ENCODE measurements at regions not wholly inside any gene's neighbourhood (a gene's known extent, or its start where the extent isn't known, plus 50 kb on each side); places are given as distances from the start of the nearest gene placed in this dataset.

DNA sequence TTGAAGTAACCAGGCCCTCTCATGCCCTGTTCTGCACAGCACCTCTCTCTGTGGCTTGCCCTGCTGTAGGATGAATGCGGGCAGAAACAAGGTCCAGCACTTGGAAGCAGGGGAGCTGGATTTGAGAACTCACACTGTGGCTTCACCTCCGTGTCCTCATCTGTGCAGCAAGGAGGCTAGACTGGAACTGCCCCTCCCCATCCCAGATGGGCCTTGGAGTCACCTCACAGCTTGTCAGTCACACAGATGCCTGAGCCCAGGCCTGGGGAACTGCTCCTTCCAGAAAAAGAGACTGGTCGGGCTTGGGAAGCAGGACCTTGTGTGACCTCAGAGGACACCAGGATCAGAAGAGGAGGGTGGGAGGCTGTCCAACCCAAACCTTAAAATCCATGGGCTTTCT, 180.8 kb downstream of the CCT6B start:
- Histone ChIP-seq H3K4me1 (ENCODE audit: insufficient read depth, low read length, poor library complexity, severe bottlenecking) (no peaks in the 10 kb centered on the region), H3K9me3 (ENCODE audit: low read depth, low read length, poor library complexity, severe bottlenecking) (no peaks in the 10 kb centered on the region), H3K4me3 (ENCODE audit: low read depth, low read length, poor library complexity, severe bottlenecking) (no peak overlapping the region), H3K27me3 (replicated peaks; ENCODE audit: insufficient read depth, low read depth, low read length, poor library complexity) (no peaks in the 10 kb centered on the region), H3K27ac (ENCODE audit: low read depth, low read length, poor library complexity, severe bottlenecking) (no peak overlapping the region), H3K36me3 (ENCODE audit: insufficient read depth, low read length, poor library complexity, severe bottlenecking) (no peaks in the 10 kb centered on the region)
- intact Hi-C loops (cut with micrococcal nuclease; ENCODE audit: unreplicated experiment), result no loop called here
- no TSS peak for BruUV-seq (replicated peaks)
- DNase-seq (ENCODE audit: low spot score), result no peak
- TF ChIP-seq EZH2 (IDR thresholded peaks at IDR 0.05; ENCODE audit: borderline replicate concordance, low read depth, low read length, poor library complexity, severe bottlenecking), result no peak
- TF ChIP-seq, protein P1, sequence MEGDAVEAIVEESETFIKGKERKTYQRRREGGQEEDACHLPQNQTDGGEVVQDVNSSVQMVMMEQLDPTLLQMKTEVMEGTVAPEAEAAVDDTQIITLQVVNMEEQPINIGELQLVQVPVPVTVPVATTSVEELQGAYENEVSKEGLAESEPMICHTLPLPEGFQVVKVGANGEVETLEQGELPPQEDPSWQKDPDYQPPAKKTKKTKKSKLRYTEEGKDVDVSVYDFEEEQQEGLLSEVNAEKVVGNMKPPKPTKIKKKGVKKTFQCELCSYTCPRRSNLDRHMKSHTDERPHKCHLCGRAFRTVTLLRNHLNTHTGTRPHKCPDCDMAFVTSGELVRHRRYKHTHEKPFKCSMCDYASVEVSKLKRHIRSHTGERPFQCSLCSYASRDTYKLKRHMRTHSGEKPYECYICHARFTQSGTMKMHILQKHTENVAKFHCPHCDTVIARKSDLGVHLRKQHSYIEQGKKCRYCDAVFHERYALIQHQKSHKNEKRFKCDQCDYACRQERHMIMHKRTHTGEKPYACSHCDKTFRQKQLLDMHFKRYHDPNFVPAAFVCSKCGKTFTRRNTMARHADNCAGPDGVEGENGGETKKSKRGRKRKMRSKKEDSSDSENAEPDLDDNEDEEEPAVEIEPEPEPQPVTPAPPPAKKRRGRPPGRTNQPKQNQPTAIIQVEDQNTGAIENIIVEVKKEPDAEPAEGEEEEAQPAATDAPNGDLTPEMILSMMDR (conservative IDR thresholded peaks at IDR 0.05; ENCODE audit: low read depth, low read length), result no peak
- CTCF ChIA-PET, result no interaction called here
- POLR2A ChIA-PET (ENCODE audit: low non-redundant PET), result no interaction called here

DNA sequence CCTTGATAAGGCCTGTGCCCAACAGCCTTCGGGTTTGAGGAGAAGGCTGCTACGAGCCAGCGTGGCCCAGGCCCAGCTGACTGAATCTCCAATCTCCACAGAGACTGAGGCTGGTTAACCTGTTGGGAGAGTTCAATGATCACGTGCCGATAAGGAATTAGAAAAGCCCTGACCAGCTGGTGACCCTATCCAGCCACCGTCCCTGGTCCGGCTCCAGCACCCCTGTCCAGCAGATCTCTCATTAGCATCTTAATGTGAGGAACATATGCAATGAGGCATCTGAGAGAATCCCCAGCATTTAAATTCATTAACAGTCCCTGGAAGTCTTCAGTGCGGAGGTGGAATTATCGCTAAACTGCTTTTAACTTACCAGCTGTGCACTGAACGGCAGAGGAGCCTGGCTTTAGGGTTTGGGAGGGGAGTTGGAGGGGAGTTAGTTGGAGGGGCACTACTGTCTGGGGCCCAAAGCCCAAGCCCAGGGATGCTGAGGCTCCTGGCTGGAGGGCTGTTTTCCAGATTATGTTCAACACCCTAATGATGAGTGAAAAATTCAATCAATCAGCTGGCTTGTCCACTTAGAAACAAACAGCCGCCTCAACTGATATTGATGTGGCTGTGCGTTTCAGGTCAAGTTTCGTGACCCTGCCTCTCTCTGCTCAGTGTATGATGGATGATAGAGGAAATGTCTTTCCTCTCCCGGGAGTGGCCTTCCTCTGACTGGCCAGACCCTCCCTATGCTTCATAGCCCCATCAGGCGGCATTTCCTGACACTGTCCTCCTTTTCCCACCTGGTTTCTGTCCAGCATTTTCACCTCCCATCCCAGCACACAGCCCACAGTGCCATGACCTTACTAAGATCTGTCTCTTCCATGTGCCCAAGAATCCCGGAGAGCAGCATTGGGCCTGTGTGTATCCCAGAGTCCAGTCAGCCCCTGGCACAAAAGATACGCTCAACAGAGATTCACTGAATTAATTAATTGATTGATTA, 184.5 kb downstream of the CCT6B start:
- no peak for DNase-seq (ENCODE audit: low spot score)
- POLR2A ChIA-PET (ENCODE audit: low non-redundant PET), result no interaction called here
- H3K27ac ChIP-seq (ENCODE audit: low read depth, low read length, poor library complexity, severe bottlenecking), result no peak overlapping the region
- no peaks in the 10 kb centered on the region for H3K9me3 ChIP-seq (ENCODE audit: low read depth, low read length, poor library complexity, severe bottlenecking)
- CTCF ChIA-PET, result no interaction called here
- intact Hi-C loops (cut with micrococcal nuclease; ENCODE audit: unreplicated experiment), result no loop called here
- no peaks in the 10 kb centered on the region for H3K4me1 ChIP-seq (ENCODE audit: insufficient read depth, low read length, poor library complexity, severe bottlenecking)
- no peak for TF ChIP-seq EZH2 (IDR thresholded peaks at IDR 0.05; ENCODE audit: borderline replicate concordance, low read depth, low read length, poor library complexity, severe bottlenecking)
- TF ChIP-seq, protein P1 (conservative IDR thresholded peaks at IDR 0.05; ENCODE audit: low read depth, low read length), result no peak
- BruUV-seq (replicated peaks), result no TSS peak
- H3K36me3 ChIP-seq (ENCODE audit: insufficient read depth, low read length, poor library complexity, severe bottlenecking), result no peaks in the 10 kb centered on the region
- no peak overlapping the region for H3K4me3 ChIP-seq (ENCODE audit: low read depth, low read length, poor library complexity, severe bottlenecking)
- peaks cover 3% of the 10 kb centered on the region for H3K27me3 ChIP-seq (replicated peaks; ENCODE audit: insufficient read depth, low read depth, low read length, poor library complexity)

DNA sequence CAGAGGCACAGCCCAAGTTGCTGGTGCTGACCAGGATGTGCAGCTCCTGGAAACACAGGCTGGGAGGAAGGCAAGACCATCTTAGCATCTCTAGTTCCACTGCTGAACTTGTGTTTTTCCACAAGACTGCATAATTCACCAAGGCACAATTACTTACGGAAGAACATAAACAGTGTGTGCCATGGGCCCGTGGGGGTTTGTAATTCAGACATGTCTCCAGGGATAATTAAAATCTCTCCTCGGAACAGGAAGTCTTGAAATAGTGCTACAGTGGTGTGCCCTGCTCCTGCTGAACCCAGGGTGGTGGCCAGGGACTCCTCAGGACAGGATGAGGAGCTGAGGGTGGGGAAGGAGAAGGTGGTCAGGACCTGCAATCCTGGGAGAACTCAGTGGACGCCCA, 188.2 kb downstream of the CCT6B start:
- H3K27me3 ChIP-seq (replicated peaks; ENCODE audit: insufficient read depth, low read depth, low read length, poor library complexity), result peaks cover 3% of the 10 kb centered on the region
- intact Hi-C loops (cut with micrococcal nuclease; ENCODE audit: unreplicated experiment), result no loop called here
- DNase-seq (ENCODE audit: low spot score), result no peak
- POLR2A ChIA-PET (ENCODE audit: low non-redundant PET), result no interaction called here
- H3K4me3 ChIP-seq (ENCODE audit: low read depth, low read length, poor library complexity, severe bottlenecking), result no peak overlapping the region
- BruUV-seq (replicated peaks), result no TSS peak
- H3K9me3 ChIP-seq (ENCODE audit: low read depth, low read length, poor library complexity, severe bottlenecking), result no peaks in the 10 kb centered on the region
- TF ChIP-seq EZH2 (IDR thresholded peaks at IDR 0.05; ENCODE audit: borderline replicate concordance, low read depth, low read length, poor library complexity, severe bottlenecking), result no peak
- H3K27ac ChIP-seq (ENCODE audit: low read depth, low read length, poor library complexity, severe bottlenecking), result no peak overlapping the region
- CTCF ChIA-PET, result no interaction called here
- H3K4me1 ChIP-seq (ENCODE audit: insufficient read depth, low read length, poor library complexity, severe bottlenecking), result no peaks in the 10 kb centered on the region
- no peaks in the 10 kb centered on the region for H3K36me3 ChIP-seq (ENCODE audit: insufficient read depth, low read length, poor library complexity, severe bottlenecking)

Measured in A673 (cell line).